ENCODE measurements at regions not wholly inside any gene's neighbourhood (a gene's known extent, or its start where the extent isn't known, plus 50 kb on each side); places are given as distances from the start of the nearest gene placed in this dataset.

DNA sequence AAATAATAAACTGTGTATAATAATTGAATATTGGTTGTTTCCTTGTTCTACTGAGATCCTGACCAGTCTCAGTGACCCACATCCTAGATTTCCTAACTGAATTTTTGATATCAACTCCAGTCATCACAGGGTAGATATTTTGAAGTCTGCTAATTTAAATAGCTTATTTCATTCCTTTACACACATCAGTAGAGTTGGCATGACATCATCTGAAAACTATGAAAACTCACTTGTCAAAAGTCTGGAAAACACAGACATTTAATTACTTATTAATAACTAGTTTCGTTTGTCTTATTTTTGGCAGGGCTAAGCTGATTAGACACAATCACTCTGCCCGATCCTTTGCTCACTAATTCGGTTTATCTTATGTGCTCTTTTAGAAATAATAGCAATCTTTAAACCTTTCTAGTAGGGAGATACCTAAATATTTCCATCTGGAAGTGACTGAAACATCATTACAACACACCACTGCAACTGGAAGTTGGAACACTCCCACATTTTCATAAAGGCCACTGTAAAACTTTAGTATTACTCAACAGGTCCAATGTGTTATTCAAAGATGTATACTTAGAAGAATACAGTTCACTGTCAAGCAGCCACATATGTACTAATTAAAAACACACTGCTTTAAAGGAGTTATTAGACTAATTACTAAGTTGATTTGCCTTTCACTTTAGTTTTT lies 198.4 kb upstream of the ZNF717 start:
- no peak for TF ChIP-seq JUND (IDR thresholded peaks at IDR 0.05)
- no peak for TF ChIP-seq TEAD4 (IDR thresholded peaks at IDR 0.05; ENCODE audit: borderline replicate concordance, insufficient read depth)
